ENCODE measurements at regions not wholly inside any gene's neighbourhood (a gene's known extent, or its start where the extent isn't known, plus 50 kb on each side); places are given as distances from the start of the nearest gene placed in this dataset.

- no peak for DNase-seq
These were observed 244.3 kb downstream of the FAM76B start for GRCh38 chr11:95545116-95545875.

GRCh38 chr11:95544095-95544856 lies 245.3 kb downstream of the FAM76B start:
- DNase-seq, result no peak

- no peak for DNase-seq
These were observed 246.6 kb downstream of the FAM76B start for GRCh38 chr11:95542868-95543551.

- no peak for DNase-seq
These were observed 247.9 kb downstream of the FAM76B start for GRCh38 chr11:95541715-95542114.

GRCh38 chr11:95536047-95536690 lies 253.4 kb downstream of the FAM76B start:
- DNase-seq, result no peak

- DNase-seq, result no peak
These were observed 254.8 kb downstream of the FAM76B start for GRCh38 chr11:95534809-95535208.

GRCh38 chr11:95534226-95534625 lies 255.4 kb downstream of the FAM76B start:
- DNase-seq, result no peak

GRCh38 chr11:95531116-95531515 lies 258.5 kb downstream of the FAM76B start:
- DNase-seq, result no peak

- DNase-seq, result no peak
These were observed 265.1 kb downstream of the FAM76B start for GRCh38 chr11:95524314-95525036.

- DNase-seq, result no peak
These were observed 266.7 kb downstream of the FAM76B start for GRCh38 chr11:95522874-95523273.

- DNase-seq, result no peak
These were observed 267.7 kb downstream of the FAM76B start for GRCh38 chr11:95521862-95522261.

- no peak for DNase-seq
These were observed 268.4 kb downstream of the FAM76B start for GRCh38 chr11:95521133-95521542.

- DNase-seq, result no peak
These were observed 269.0 kb downstream of the FAM76B start for GRCh38 chr11:95520369-95521132.

- DNase-seq, result no peak
These were observed 269.7 kb downstream of the FAM76B start for GRCh38 chr11:95519912-95520311.

GRCh38 chr11:95517453-95517852 lies 272.1 kb downstream of the FAM76B start:
- DNase-seq, result no peak

- DNase-seq, result no peak
These were observed 272.8 kb downstream of the FAM76B start for GRCh38 chr11:95516786-95517185.

- no peak for DNase-seq
These were observed 273.4 kb downstream of the FAM76B start for GRCh38 chr11:95516175-95516574.

GRCh38 chr11:95515371-95515770 lies 274.2 kb downstream of the FAM76B start:
- DNase-seq, result no peak

- no peak for DNase-seq
These were observed 275.0 kb downstream of the FAM76B start for GRCh38 chr11:95514416-95515110.

- no peak for DNase-seq
These were observed 276.9 kb downstream of the FAM76B start for GRCh38 chr11:95512682-95513081.

- no peak for DNase-seq
These were observed 277.4 kb downstream of the FAM76B start for GRCh38 chr11:95512177-95512576.

All from GF-D8 (cell line).